GM21515 (cell line): ENCODE measurements at regions not wholly inside any gene's neighbourhood (a gene's known extent, or its start where the extent isn't known, plus 50 kb on each side); places are given as distances from the start of the nearest gene placed in this dataset.
"Not testable (repeated sequence)": the region's sequence is repeated elsewhere in the genome, so short reads cannot be mapped to it uniquely, and the experiment has no call there.

ENCODE experiments used
- ATAC-seq: cut with Tn5 transposase; IDR thresholded peaks from one replicate; pipeline ENCODE4 v1.9.1; 2021; ENCODE audit not compliant: unreplicated experiment

DNA sequence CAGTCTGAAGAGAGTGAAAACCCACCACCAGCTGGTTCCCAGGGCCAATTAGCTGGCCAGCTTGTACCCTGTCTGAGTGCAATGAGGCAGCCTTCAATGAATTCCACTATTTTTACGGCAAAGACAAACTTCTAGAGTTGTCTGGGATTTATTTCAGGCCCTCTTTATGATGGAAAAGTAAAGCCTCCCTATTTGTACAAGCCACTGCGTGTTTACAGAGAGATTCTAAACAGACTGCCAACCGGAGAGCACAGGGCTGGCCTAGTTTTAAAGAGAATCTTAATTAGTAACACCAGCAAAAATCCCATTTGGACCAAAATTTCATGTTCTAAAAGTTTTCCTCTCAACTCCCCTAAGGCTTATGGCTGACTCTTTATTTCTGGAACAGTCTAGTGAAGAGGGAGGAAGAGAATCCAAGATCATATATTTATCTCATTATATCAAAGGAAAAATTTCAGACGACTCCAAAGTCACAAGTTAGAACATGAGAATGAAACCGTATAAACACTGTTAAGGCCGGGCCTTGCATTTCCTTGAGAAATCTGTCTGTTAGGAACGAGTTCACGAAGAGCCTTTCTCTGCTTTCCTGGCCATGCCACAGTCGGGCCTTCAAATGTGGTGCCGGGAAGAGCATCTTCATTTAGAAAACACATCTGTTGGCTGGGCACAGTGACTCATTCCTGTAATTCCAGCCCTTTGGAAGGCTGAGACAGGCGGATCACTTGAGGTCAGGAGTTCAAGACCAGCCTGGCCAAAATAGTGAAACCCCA lies 724.6 kb upstream of the NRP1 start:
- ATAC-seq = no peak

DNA sequence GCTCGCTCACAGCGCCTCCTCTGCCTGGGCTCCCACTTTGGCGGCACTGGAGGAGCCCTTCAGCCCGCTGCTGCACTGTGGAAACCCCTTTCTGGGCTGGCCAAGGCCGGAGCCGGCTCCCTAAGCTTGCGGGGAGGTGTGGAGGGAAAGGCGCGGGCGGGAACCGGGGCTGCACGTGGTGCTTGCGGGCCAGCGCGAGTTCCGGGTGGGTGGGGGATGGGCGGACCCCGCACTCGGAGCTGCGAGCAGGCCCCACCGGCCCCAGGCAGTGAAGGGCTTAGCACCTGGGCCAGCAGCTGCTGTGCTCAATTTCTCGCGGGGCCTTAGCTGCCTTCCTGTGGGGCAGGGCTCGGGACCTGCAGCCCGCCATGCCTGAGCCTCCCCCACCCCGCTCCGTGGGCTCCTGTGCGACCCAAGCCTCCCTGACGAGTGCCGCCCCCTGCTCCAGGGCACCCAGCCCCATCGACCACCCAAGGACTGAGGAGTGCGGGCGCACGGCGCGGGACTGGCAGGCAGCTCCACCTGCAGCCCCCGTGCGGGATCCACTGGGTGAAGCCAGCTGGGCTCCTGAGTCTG lies 721.0 kb upstream of the NRP1 start:
- not testable (repeated sequence) for ATAC-seq

DNA sequence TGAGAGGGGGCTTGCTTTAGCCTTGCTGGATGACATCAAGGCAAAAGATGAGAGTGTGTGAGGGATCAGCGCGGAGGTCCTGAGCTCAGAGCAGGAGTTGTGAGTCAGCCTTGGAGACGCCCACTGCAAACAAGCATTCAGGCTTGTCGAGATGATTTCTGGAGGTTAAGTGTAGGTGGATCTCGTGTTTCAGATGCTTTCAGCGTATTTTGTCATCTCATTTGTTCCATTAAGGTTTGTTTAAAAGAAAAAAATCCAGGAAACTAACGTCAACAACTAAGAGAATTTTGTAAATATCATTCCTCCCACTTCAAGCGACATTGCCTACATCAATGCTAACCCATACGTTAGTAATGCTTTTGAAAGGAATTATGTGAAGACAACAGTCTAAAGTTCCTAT lies 715.4 kb upstream of the NRP1 start:
- no peak for ATAC-seq

- ATAC-seq = no peak
Observed at GRCh38 chr10:34049469-34049868, 715.0 kb upstream of the NRP1 start.

GRCh38 chr10:34047389-34047788 lies 712.9 kb upstream of the NRP1 start:
- no peak for ATAC-seq

DNA sequence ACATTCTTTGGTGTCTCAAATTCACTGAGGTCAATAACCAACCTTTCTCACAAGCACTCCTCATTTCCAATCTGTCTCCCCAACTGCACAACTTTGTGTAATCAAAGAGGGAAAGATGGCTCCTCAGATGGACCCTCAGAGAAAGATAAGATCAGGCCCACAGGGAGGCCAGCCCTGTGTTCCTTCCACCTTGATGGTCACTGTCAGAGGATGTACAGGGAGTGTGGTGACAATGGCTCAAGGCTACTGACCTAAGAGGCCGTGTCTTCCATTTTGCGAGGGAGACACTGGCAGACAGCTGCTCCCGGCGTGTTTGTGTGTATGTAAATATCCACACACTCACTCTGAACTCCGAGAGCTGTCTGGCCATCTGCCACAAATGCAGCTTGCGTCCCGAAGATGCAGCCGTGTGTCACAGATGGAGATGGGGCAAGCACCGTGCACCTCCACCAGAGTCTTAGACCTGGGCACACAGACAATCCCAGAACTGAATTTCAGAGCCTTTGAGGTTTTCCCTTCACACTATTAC lies 712.1 kb upstream of the NRP1 start:
- no peak for ATAC-seq

GRCh38 chr10:34045571-34046190 lies 711.2 kb upstream of the NRP1 start:
- ATAC-seq = no peak

GRCh38 chr10:34041871-34042270 lies 707.4 kb upstream of the NRP1 start:
- no peak for ATAC-seq

DNA sequence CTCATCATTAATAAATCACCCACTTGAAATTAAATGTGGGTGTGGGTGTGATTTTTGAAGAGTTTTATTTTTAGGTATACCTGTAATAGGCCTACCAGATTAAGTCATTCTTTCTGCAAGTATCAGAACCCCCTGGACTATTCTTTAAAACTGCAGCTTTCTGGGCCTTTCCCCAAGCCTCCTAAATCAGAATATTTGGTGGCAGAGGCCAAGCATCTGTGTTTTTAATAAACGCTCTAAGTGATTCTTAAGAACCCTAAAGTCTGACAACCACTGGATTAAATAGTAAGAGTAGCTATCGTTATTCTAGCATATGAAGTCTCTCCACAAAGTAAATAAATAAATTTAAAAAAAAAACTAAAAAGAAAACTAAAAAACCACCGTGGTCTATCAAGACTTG lies 703.0 kb upstream of the NRP1 start:
- ATAC-seq = no peak

DNA sequence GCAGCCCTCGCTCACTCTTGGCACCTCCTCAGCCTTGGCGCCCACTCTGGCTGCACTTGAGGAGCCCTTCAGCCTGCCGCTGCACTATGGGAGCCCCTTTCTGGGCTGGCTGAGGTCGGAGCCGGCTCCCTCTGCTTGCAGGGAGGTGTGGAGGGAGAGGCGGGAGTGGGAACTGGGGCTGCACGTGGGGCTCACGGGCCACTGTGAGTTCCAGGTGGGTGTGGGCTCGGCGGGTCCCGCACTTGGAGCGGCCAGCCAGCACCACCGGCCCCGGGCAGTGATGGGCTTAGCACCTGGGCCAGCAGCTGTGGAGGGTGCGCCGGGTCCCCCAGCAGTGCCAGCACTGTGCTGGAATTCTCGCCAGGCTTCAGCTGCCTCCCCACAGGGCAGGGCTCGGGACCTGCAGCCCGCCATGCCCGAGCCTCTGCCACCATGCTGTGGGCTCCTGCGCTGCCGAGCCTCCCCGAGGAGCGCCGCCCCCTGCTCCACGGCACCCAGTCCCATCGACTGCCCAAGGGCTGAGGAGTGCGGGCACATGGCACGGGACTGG lies 700.8 kb upstream of the NRP1 start:
- ATAC-seq = not testable (repeated sequence)

GRCh38 chr10:34033078-34033477 lies 698.6 kb upstream of the NRP1 start:
- no peak for ATAC-seq

DNA sequence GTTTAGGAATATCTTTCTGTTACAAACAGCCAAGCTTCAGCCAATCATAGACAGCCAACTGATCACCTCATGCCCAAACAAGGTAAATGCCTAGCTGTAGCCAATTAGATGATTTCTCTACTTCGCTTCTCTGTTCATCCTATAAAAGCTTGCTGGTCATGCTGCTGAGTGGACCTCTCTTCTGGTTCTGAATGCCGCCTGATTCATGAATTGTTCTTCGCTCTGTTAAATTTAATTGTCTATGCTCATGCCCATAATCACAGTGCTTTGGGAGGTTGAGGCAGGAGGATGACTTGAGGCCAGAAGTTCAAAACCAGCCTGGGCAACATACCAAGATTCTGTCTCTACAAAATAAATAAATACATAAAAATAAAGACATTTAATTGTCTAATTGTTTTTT lies 698.1 kb upstream of the NRP1 start:
- no peak for ATAC-seq

GRCh38 chr10:34031400-34031799 lies 696.9 kb upstream of the NRP1 start:
- no peak for ATAC-seq

GRCh38 chr10:34029455-34029854 lies 695.0 kb upstream of the NRP1 start:
- ATAC-seq = no peak

GRCh38 chr10:34028936-34029335 lies 694.5 kb upstream of the NRP1 start:
- ATAC-seq = no peak

- no peak for ATAC-seq
Observed at GRCh38 chr10:34024693-34025425, 690.4 kb upstream of the NRP1 start.

DNA sequence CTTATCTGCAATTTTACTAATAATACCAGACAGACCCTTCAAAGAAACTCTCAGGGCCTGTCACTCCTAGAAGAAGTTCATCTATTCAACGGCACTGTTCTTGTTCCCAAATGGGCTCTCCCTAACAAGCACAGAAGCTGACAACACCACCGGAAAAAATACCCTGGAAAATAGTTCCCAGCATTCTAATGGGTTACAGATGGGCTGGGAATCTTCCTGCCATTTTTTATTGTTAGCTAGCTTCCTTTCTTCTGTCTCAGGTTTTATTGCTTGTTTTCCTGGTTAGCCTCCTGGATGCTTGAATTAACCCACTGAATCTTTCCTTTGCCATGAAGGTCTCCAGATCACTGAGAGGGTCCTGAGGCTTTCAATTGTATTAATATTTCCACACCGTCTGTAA lies 689.8 kb upstream of the NRP1 start:
- no peak for ATAC-seq

- ATAC-seq = no peak
Observed at GRCh38 chr10:34022195-34022594, 687.7 kb upstream of the NRP1 start.

DNA sequence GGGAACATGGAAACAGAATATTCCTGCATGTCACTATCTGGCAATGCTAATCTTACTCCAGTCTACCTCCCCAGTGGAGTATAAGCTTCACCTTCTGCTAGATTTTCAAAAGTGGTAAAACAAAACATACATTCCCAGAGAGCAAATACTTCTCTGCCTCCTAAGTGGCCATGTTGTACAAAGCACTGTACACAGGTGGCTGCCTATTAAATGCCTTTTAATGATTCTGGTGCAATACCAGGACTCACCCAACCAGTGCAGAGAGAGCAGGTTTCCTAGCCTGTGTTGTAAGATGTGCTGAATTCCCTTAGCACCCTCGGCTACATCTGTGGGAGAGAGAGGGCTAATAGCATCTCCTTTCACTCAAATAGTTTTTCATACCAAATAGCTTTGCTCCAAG lies 684.3 kb upstream of the NRP1 start:
- ATAC-seq = no peak

DNA sequence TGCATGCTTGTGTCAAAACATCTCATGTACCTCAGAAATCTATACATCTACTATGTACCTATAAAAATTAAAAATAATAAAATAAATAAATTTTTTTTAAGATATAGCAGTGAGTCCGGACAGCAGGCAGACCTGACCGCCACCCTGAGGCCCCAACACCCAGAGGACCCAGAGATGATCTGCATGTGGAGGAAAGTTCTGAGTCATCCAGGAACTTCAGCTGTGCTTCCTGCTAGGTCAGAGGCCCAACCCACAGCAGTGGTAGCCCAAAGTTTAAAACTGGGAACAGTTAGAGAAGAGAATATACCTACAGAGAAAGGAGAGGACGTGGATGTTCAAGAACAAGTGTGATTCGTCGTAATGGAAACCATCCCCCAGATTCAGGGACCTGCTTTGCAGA lies 683.7 kb upstream of the NRP1 start:
- ATAC-seq = no peak

DNA sequence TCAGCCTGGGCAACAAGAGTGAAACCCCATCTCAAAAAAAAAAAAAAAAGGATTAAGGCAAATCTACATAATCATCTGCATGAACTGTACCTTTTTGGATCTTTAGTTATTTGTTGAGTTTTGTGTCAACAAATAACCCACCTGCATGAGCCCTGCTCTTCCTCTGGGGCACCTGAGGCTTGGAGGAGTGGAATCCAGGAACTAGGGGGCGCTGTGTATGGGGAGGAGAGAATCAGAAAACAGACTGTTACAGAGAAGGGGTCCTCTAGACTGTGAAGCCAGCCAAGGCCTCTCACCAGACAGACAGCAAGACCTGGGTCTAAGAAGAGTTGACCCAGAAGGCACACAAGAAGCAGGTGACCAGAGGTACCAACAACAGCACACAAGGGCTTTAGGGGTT lies 682.8 kb upstream of the NRP1 start:
- ATAC-seq = no peak
